ENCODE measurements at regions not wholly inside any gene's neighbourhood (a gene's known extent, or its start where the extent isn't known, plus 50 kb on each side); places are given as distances from the start of the nearest gene placed in this dataset.
"Not testable (repeated sequence)": the region's sequence is repeated elsewhere in the genome, so short reads cannot be mapped to it uniquely, and the experiment has no call there.

- no peak for DNase-seq (ENCODE audit: low spot score)
Observed at GRCh38 chr20:53800418-53800817, 206.8 kb upstream of the ZNF217 start.

GRCh38 chr20:53797085-53797484 lies 203.4 kb upstream of the ZNF217 start:
- no peak for DNase-seq (ENCODE audit: low spot score)

GRCh38 chr20:53795170-53795569 lies 201.5 kb upstream of the ZNF217 start:
- DNase-seq (ENCODE audit: low spot score) = no peak

- DNase-seq (ENCODE audit: low spot score) = no peak
Observed at GRCh38 chr20:53794529-53795115, 201.0 kb upstream of the ZNF217 start.

- DNase-seq (ENCODE audit: low spot score) = no peak
Observed at GRCh38 chr20:53793783-53794383, 200.2 kb upstream of the ZNF217 start.

- DNase-seq (ENCODE audit: low spot score) = no peak
Observed at GRCh38 chr20:53792946-53793536, 199.4 kb upstream of the ZNF217 start.

GRCh38 chr20:53789989-53790675 lies 196.5 kb upstream of the ZNF217 start:
- no peak for DNase-seq (ENCODE audit: low spot score)

GRCh38 chr20:53788253-53789022 lies 194.8 kb upstream of the ZNF217 start:
- DNase-seq (ENCODE audit: low spot score) = no peak

GRCh38 chr20:53787491-53787931 lies 193.9 kb upstream of the ZNF217 start:
- DNase-seq (ENCODE audit: low spot score) = not testable (repeated sequence)

- no peak for DNase-seq (ENCODE audit: low spot score)
Observed at GRCh38 chr20:53786445-53787267, 193.0 kb upstream of the ZNF217 start.

- no peak for DNase-seq (ENCODE audit: low spot score)
Observed at GRCh38 chr20:53786071-53786444, 192.4 kb upstream of the ZNF217 start.

- no peak for DNase-seq (ENCODE audit: low spot score)
Observed at GRCh38 chr20:53785320-53785719, 191.7 kb upstream of the ZNF217 start.

GRCh38 chr20:53783768-53784167 lies 190.1 kb upstream of the ZNF217 start:
- no peak for DNase-seq (ENCODE audit: low spot score)

- DNase-seq (ENCODE audit: low spot score) = no peak
Observed at GRCh38 chr20:53782612-53783246, 189.1 kb upstream of the ZNF217 start.

- no peak for DNase-seq (ENCODE audit: low spot score)
Observed at GRCh38 chr20:53779822-53780221, 186.2 kb upstream of the ZNF217 start.

GRCh38 chr20:53778736-53779135 lies 185.1 kb upstream of the ZNF217 start:
- DNase-seq (ENCODE audit: low spot score) = no peak

GRCh38 chr20:53778041-53778516 lies 184.4 kb upstream of the ZNF217 start:
- DNase-seq (ENCODE audit: low spot score) = no peak

- not testable (repeated sequence) for DNase-seq (ENCODE audit: low spot score)
Observed at GRCh38 chr20:53777402-53777801, 183.8 kb upstream of the ZNF217 start.

GRCh38 chr20:53776858-53777257 lies 183.2 kb upstream of the ZNF217 start:
- no peak for DNase-seq (ENCODE audit: low spot score)

GRCh38 chr20:53774461-53775203 lies 181.0 kb upstream of the ZNF217 start:
- no peak for DNase-seq (ENCODE audit: low spot score)

Measured in CD4-positive, alpha-beta T cell treated with Interleukin-2 at 100 ng/mL for 4 hours (primary cell).